ENCODE measurements at regions not wholly inside any gene's neighbourhood (a gene's known extent, or its start where the extent isn't known, plus 50 kb on each side); places are given as distances from the start of the nearest gene placed in this dataset.

GRCh38 chr4:180790471-180790870 is 1452.7 kb upstream of the TENM3 start:
- no peak for TF ChIP-seq CTCF (conservative IDR thresholded peaks at IDR 0.05; ENCODE audit: low read depth, low read length)
- no peak for TF ChIP-seq POLR2A (IDR thresholded peaks at IDR 0.05; ENCODE audit: low read depth, low read length)
- TF ChIP-seq BHLHE40 (IDR thresholded peaks at IDR 0.05; ENCODE audit: low read depth, low read length) = no peak
- no peak for TF ChIP-seq RAD21 (IDR thresholded peaks at IDR 0.05; ENCODE audit: low read length)
- no peak for TF ChIP-seq MAFK (IDR thresholded peaks at IDR 0.05; ENCODE audit: low read depth, low read length)
- no peak for TF ChIP-seq USF2 (IDR thresholded peaks at IDR 0.05; ENCODE audit: low read depth, low read length)
- no peak for TF ChIP-seq CEBPB (IDR thresholded peaks at IDR 0.05; ENCODE audit: low read depth, low read length)
- no peak for TF ChIP-seq MXI1 (IDR thresholded peaks at IDR 0.05; ENCODE audit: borderline replicate concordance, low read depth, low read length)
- no peak for TF ChIP-seq SMC3 (IDR thresholded peaks at IDR 0.05; ENCODE audit: low read depth, low read length)
- TF ChIP-seq CHD1 (IDR thresholded peaks at IDR 0.05; ENCODE audit: low read depth, low read length) = no peak
- no peak for TF ChIP-seq MAZ (IDR thresholded peaks at IDR 0.05; ENCODE audit: borderline replicate concordance, low read depth, low read length)
- no peak for TF ChIP-seq RFX5 (IDR thresholded peaks at IDR 0.05; ENCODE audit: low read depth, low read length)
- TF ChIP-seq NFE2L2 (IDR thresholded peaks at IDR 0.05; ENCODE audit: low read depth, low read length) = no peak

Data from IMR-90 (cell line).